K562 (cell line): ENCODE measurements at regions not wholly inside any gene's neighbourhood (a gene's known extent, or its start where the extent isn't known, plus 50 kb on each side); places are given as distances from the start of the nearest gene placed in this dataset.

Experiments used
- ATAC-seq: fragments of 200-7000 bp; cut with Tn5 transposase; 3 replicates; pipeline ENCODE4 v1.9.1; 2020; ENCODE audit warnings: moderate library complexity
- BruUV-seq: library from RNA; stranded (reverse); fragments of 400-500 nt; replicated peaks from 2 replicates; lab custom pipeline; 2021; lab: Mats Ljungman, UMichigan
- CTCF ChIA-PET: fragments of 300-600 bp; formaldehyde crosslinking; extraction: SDS; loops from one replicate; lab custom pipeline; 2021; ENCODE audit warnings: low intra/inter-chr PET ratio; lab: Yijun Ruan, JAX
- POLR2A ChIA-PET: fragments of 300-600, 350-650 bp; sonication (Branson Sonifier 250); formaldehyde crosslinking; extraction: SDS; loops from one replicate; lab custom pipeline; 2021; ENCODE audit warnings: antibody characterized with exemption, inconsistent platforms; lab: Yijun Ruan, JAX
- DNase-seq, 4 experiments: peaks; one replicate each; pipeline versions ENCODE4 v3.0.0 to v3.0.0-alpha.2; 2011 to 2018; ENCODE audit warnings: low spot score in 3 of 4, mixed read lengths in 3 of 4; ENCODE audit errors: extremely low read depth in 1 of 4
- FAIRE-seq: peaks from 2 replicates; lab custom pipeline; 2011; peaks lifted over from hg19 to GRCh38; lab: Jason Lieb, UNC
- H2AFZ ChIP-seq: 2 replicates; pipeline ENCODE4 v1.6.0; 2011; ENCODE audit warnings: low read depth, low read length, control low read depth, inconsistent platforms
- H3K27ac ChIP-seq: fragments of 200-600 bp; 3 replicates; pipeline ENCODE4 v1.8.0; 2011; ENCODE audit warnings: low read depth, mild to moderate bottlenecking, control low read depth, inconsistent platforms, low read length, moderate library complexity, mixed read lengths; ENCODE audit errors: extremely low read depth
- H3K27me3 ChIP-seq, 2 experiments: fragments of 300-600 bp in 1 of 2; 2 replicates in 1 of 2; 3 replicates in 1 of 2; pipeline versions ENCODE4 v1.6.0 to v1.8.0; 2011; ENCODE audit warnings: inconsistent platforms in 2 of 2, low read length in 2 of 2, mild to moderate bottlenecking in 1 of 2, mixed read lengths in 1 of 2, moderate library complexity in 1 of 2; ENCODE audit not compliant: control insufficient read depth in 2 of 2, insufficient read depth in 2 of 2
- H3K36me3 ChIP-seq: fragments of 300-600 bp; 3 replicates; pipeline ENCODE4 v1.8.0; 2011; ENCODE audit warnings: mild to moderate bottlenecking, low read length, inconsistent platforms; ENCODE audit not compliant: control insufficient read depth, insufficient read depth
- H3K4me1 ChIP-seq, 2 experiments: fragments of 200-600 bp in 1 of 2; replicated peaks in 1 of 2; 2 replicates in 1 of 2; 3 replicates in 1 of 2; pipeline versions ENCODE4 v1.5.1 to v1.8.0; 2011; ENCODE audit warnings: inconsistent platforms in 2 of 2, low read length in 2 of 2, mild to moderate bottlenecking in 1 of 2, mixed read lengths in 1 of 2, moderate library complexity in 1 of 2; ENCODE audit not compliant: control insufficient read depth in 2 of 2, insufficient read depth in 2 of 2
- H3K4me2 ChIP-seq: 2 replicates; pipeline ENCODE4 v1.6.1; 2011; ENCODE audit warnings: low read length, control low read depth, inconsistent platforms, mixed read lengths; ENCODE audit not compliant: insufficient read depth
- H3K4me3 ChIP-seq: fragments of 200-600 bp; sonication (generic), shearing (Covaris generic); 2 replicates; pipeline ENCODE4 v1.5.1; 2016; ENCODE audit warnings: control low read depth, inconsistent platforms
- H3K79me2 ChIP-seq: fragments of 200-600 bp; 3 replicates; pipeline ENCODE4 v1.8.0; 2011; ENCODE audit warnings: low read length, inconsistent platforms; ENCODE audit not compliant: control insufficient read depth, insufficient read depth
- H3K9ac ChIP-seq, 2 experiments: 2 replicates each; pipeline versions ENCODE4 v1.6.0 to v1.6.1; 2011; ENCODE audit warnings: low read depth in 2 of 2, low read length in 2 of 2, control low read depth in 1 of 2, inconsistent platforms in 1 of 2, mild to moderate bottlenecking in 1 of 2, mixed read lengths in 1 of 2; ENCODE audit not compliant: insufficient read depth in 1 of 2
- H3K9me1 ChIP-seq: one replicate; pipeline ENCODE4 v1.6.0; 2011; ENCODE audit warnings: inconsistent platforms, mild to moderate bottlenecking, low read length, moderate library complexity; ENCODE audit not compliant: control insufficient read depth, insufficient read depth
- H3K9me3 ChIP-seq: replicated peaks from 2 replicates; pipeline ENCODE4 v1.5.1; 2011; ENCODE audit warnings: low read depth, low read length, inconsistent platforms; ENCODE audit not compliant: control insufficient read depth, insufficient read depth
- H4K20me1 ChIP-seq: replicated peaks from 2 replicates; pipeline ENCODE4 v1.6.1; 2011; ENCODE audit warnings: low read length, inconsistent platforms, mixed read lengths; ENCODE audit not compliant: control insufficient read depth, insufficient read depth
- ELF2 ChIP-seq: fragments of 250-450 bp; sonication (Bioruptor Pico); IDR thresholded peaks from 2 replicates; pipeline ENCODE4 v1.5.0; 2021; ENCODE audit warnings: mild to moderate bottlenecking
- KLF10 ChIP-seq: fragments of 250-450 bp; sonication (Bioruptor Pico); IDR thresholded peaks from 2 replicates; pipeline ENCODE4 v1.6.1; 2021; ENCODE audit warnings: matching md5 sums
- SAFB2 ChIP-seq: fragments of 200-400 bp; formaldehyde crosslinking; IDR thresholded peaks from 2 replicates; pipeline ENCODE4 v1.6.1; 2018; ENCODE audit warnings: borderline replicate concordance, low read length, low read depth, moderate library complexity; ENCODE audit not compliant: severe bottlenecking
- SMAD4 ChIP-seq: fragments of 250-450 bp; sonication (Bioruptor Pico); conservative IDR thresholded peaks from 2 replicates; pipeline ENCODE4 v1.8.0; 2021; ENCODE audit warnings: inconsistent platforms, mild to moderate bottlenecking, moderate library complexity
- TCFL5 ChIP-seq: fragments of 250-450 bp; sonication (Bioruptor Pico); conservative IDR thresholded peaks from 2 replicates; pipeline ENCODE4 v1.6.1; 2021; ENCODE audit warnings: mild to moderate bottlenecking, moderate library complexity, matching md5 sums
- ZNF41 ChIP-seq: fragments of 250-450 bp; sonication (Bioruptor Pico); conservative IDR thresholded peaks from 2 replicates; pipeline ENCODE4 v1.4.0; 2020; ENCODE audit warnings: mild to moderate bottlenecking
- ZNF77 ChIP-seq: fragments of 250-450 bp; sonication (Bioruptor Pico); IDR thresholded peaks from 2 replicates; pipeline ENCODE4 v1.5.0; 2020
- WGBS: fragments of 100-300 bp; shearing (Covaris generic); methylation state at CpG from one replicate; pipeline ENCODE4 v1.1.6; 2016; ENCODE audit warnings: low coverage, mixed read lengths; ENCODE audit not compliant: insufficient coverage; ENCODE audit errors: missing lambda C conversion rate; 5-methylcytosine and 5-hydroxymethylcytosine counted together
- in situ Hi-C: fragments of 300-500 bp; cut with MboI; formaldehyde crosslinking; loops from 4 replicates; pipeline ENCODE4 v1.15.0; 2018; ENCODE audit warnings: inconsistent platforms, mixed read lengths
- intact Hi-C: fragments of 100-400 bp; cut with micrococcal nuclease; formaldehyde crosslinking; loops from 2 replicates; pipeline ENCODE4 v1.14.2; 2022
- TF ChIP-seq, protein P1 (sequence below): sonication (generic); formaldehyde crosslinking; IDR thresholded peaks from 2 replicates; pipeline ENCODE4 v1.8.0; 2022; ENCODE audit warnings: mild to moderate bottlenecking, missing genetic modification reagents

DNA sequence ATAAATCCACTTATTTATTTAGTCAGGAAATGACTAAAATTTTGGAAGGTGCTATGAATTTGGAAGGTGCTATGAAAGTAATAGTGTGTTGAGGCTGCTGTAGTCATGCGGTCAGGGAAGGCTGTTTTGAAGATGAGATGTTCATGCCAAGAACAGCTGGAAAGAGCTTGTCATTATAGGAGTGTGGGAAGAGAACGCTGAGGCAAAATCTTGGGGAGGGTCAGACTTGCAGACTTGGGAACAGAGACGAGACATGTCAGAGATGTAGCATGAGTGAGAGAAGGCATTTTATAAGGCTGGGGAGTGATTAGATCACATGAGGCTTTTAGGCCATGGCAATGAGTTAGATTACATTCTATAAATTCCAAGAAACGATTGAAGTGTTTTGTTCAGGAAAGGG lies 124.0 kb upstream of the B3GAT2 start:
- BruUV-seq = no TSS peak
- WGBS = 1% methylated on average over 4 of the region's 4 CpGs
- Histone ChIP-seq H2AFZ (no peak overlapping the region), H3K4me1 (no peaks in the 10 kb centered on the region), H3K27me3 (no peaks in the 10 kb centered on the region), H3K36me3 (no peaks in the 10 kb centered on the region), H3K9me1 (no peaks in the 10 kb centered on the region), H3K9ac (no peak overlapping the region), H3K4me2 (no peak overlapping the region), H3K9me3 (no peaks in the 10 kb centered on the region), H3K79me2 (no peaks in the 10 kb centered on the region), H4K20me1 (no peaks in the 10 kb centered on the region), H3K4me3 (no peak overlapping the region), H3K27ac (no peak overlapping the region)
- no peak for FAIRE-seq
- intact Hi-C loops = no loop called here
- DNase-seq = no peak
- POLR2A ChIA-PET = no interaction called here
- TF ChIP-seq KLF10 (CRISPR knock-in tag) (no peak), TCFL5 (CRISPR knock-in tag) (no peak), ELF2 (no peak)
- no peak for ATAC-seq
- in situ Hi-C loops = no loop called here
- CTCF ChIA-PET = no interaction called here

DNA sequence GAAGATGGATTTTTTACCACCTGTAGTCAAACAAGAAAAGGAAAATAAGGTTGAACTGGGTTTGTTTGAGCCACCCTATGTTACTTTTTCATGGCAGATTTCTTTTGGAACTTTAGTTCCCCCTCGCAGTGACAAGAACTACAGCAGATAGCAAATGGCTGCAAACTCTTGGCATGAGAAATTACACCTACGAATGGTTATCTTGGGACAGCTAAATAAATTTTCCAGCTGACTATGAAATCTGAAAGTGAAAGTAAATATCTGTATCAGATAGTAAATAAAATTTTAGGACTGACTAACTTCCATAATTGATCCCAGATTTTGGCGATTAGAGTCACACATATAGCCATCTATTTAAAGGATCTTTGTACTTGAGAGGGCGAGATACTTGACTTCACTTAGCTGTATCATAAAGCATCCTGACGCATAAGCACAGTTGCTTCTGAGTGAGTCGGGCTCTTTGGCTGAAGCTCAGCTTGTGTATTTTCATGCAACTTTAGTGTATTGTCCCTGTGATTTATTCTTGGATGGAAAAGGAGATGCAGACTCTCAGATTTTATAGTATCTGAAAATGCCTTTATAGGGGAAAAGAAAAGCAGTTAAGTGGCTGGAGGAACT lies 125.3 kb upstream of the B3GAT2 start:
- WGBS = under 1% methylated on average over 6 of the region's 6 CpGs
- no peaks in the 10 kb centered on the region for H3K36me3 ChIP-seq
- FAIRE-seq (no peak), DNase-seq (no peak), ATAC-seq (no peak)
- no peaks in the 10 kb centered on the region for H3K79me2 ChIP-seq
- no peaks in the 10 kb centered on the region for H4K20me1 ChIP-seq
- H3K4me1 ChIP-seq = no peaks in the 10 kb centered on the region
- no peak overlapping the region for H3K4me3 ChIP-seq
- ChIA-PET POLR2A (no interaction called here), CTCF (no interaction called here)
- no peak overlapping the region for H3K27ac ChIP-seq
- no peak overlapping the region for H3K4me2 ChIP-seq
- no TSS peak for BruUV-seq
- no peaks in the 10 kb centered on the region for H3K9me1 ChIP-seq
- no peak overlapping the region for H3K9ac ChIP-seq
- no peaks in the 10 kb centered on the region for H3K9me3 ChIP-seq
- intact Hi-C loops (no loop called here), in situ Hi-C loops (no loop called here)
- no peak for TF ChIP-seq ZNF41 (CRISPR knock-in tag)
- no peak for TF ChIP-seq SMAD4 (CRISPR knock-in tag)
- no peak for TF ChIP-seq SAFB2
- TF ChIP-seq, protein P1, sequence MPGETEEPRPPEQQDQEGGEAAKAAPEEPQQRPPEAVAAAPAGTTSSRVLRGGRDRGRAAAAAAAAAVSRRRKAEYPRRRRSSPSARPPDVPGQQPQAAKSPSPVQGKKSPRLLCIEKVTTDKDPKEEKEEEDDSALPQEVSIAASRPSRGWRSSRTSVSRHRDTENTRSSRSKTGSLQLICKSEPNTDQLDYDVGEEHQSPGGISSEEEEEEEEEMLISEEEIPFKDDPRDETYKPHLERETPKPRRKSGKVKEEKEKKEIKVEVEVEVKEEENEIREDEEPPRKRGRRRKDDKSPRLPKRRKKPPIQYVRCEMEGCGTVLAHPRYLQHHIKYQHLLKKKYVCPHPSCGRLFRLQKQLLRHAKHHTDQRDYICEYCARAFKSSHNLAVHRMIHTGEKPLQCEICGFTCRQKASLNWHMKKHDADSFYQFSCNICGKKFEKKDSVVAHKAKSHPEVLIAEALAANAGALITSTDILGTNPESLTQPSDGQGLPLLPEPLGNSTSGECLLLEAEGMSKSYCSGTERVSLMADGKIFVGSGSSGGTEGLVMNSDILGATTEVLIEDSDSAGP (CRISPR knock-in tag) = no peak
- no peak for TF ChIP-seq ZNF77 (CRISPR knock-in tag)
- no peaks in the 10 kb centered on the region for H3K27me3 ChIP-seq
- H2AFZ ChIP-seq = no peak overlapping the region
